Heart left ventricle (tissue), 16 donors: ENCODE measurements at regions not wholly inside any gene's neighbourhood (a gene's known extent, or its start where the extent isn't known, plus 50 kb on each side); places are given as distances from the start of the nearest gene placed in this dataset.
A peak's percentile ranks its signal among the peaks of the same experiment; 100 is the strongest.

ENCODE experiments used
- ATAC-seq, 4 donors: fragments of 200-7000 bp; cut with Tn5 transposase; one replicate each; pipeline ENCODE4 v1.9.1; 2020 to 2022; ENCODE audit warnings: moderate library complexity in 4 of 4, mild to moderate bottlenecking in 3 of 4, moderate number of reproducible peaks in 1 of 4
- DNase-seq, 5 donors: peaks; one replicate each; pipeline ENCODE4 v3.0.0-alpha.2; 2020
- H3K27ac ChIP-seq, 12 donors: fragments of 200-600 bp; sonication (generic) in 4 of 12; one replicate each; pipeline versions ENCODE4 v1.5.0 to v1.8.0; 2016 to 2022; ENCODE audit warnings: mild to moderate bottlenecking in 2 of 12
- H3K27me3 ChIP-seq, 9 donors: fragments of 200-600 bp; sonication (generic) in 2 of 9; one replicate each; pipeline versions ENCODE4 v1.5.1 to v1.8.0; 2016 to 2022; ENCODE audit warnings: mild to moderate bottlenecking in 3 of 9
- H3K36me3 ChIP-seq, 9 donors: fragments of 200-600 bp; sonication (generic) in 2 of 9; one replicate each; pipeline versions ENCODE4 v1.5.0 to v1.8.0; 2018 to 2022; ENCODE audit warnings: mild to moderate bottlenecking in 2 of 9
- H3K4me1 ChIP-seq, 12 donors: fragments of 200-600 bp; sonication (generic) in 4 of 12; one replicate each; pipeline versions ENCODE4 v1.5.0 to v1.8.0; 2016 to 2022; ENCODE audit warnings: mild to moderate bottlenecking in 3 of 12
- H3K4me3 ChIP-seq, 12 donors: fragments of 200-600 bp; sonication (generic) in 4 of 12; one replicate each; pipeline versions ENCODE4 v1.5.0 to v1.8.0; 2017 to 2022; ENCODE audit warnings: mild to moderate bottlenecking in 9 of 12, moderate library complexity in 4 of 12
- H3K9me3 ChIP-seq, 12 donors: fragments of 200-600 bp; sonication (generic) in 4 of 12; one replicate each; pipeline versions ENCODE4 v1.5.0 to v1.8.0; 2016 to 2022; ENCODE audit warnings: mild to moderate bottlenecking in 1 of 12
- CTCF ChIP-seq, 12 donors: fragments of 200-600 bp; sonication (generic) in 4 of 12; IDR thresholded peaks; one replicate each; pipeline versions ENCODE4 v1.5.0 to v1.8.0; 2018 to 2022; ENCODE audit warnings: antibody characterized with exemption in 12 of 12, mild to moderate bottlenecking in 5 of 12
- POLR2A ChIP-seq, 2 donors: fragments of 450-650 bp; IDR thresholded peaks; one replicate each; pipeline ENCODE4 v1.6.1; 2017; ENCODE audit warnings: antibody characterized with exemption in 2 of 2, mild to moderate bottlenecking in 2 of 2, moderate library complexity in 2 of 2
- WGBS, 4 donors: extraction: QIAGEN DNeasy Blood & Tissue Kit in 2 of 4; methylation state at CpG; one replicate each; pipeline versions ENCODE4 v1.1.5 to v1.1.7; 2013 to 2018; 5-methylcytosine and 5-hydroxymethylcytosine counted together
- intact Hi-C, 10 donors: fragments of 100-400 bp; cut with DNase I; formaldehyde crosslinking; loops; one replicate each; pipeline versions ENCODE4 v1.11.1 to v1.14.2; 2022
- donor health status: ischemic (EF 13 %, LVEDD 7.1; RV severe dilation, severe dysfunction).
- donor health status: healthy with polysubstance abuse.
- donor health status: DM: no; HTN: yes; CAD: no.
- donor health status: DM: no; HTN: no; CAD: no.
- donor health status: ischemic (EF 25% LVEDD 6.9; RV normal size, moderate dysfunction).
- donor health status: ischemic (EF 25% LVEDD 5.7; RV mildly dilated, moderate dysfunction).
- donor health status: healthy.
- donor health status: DM: yes; HTN: yes; CAD: no.
- donor health status: ischemic (EF 35%, LVEDD 5.7; RV mildly dilated, moderate dysfunction).
- donor health status: nonischemic (EF 11% LVEDD 7.7; RV severe dilation, severe dysfunction).
- donor health status: DM: yes; HTN: yes; CAD: no.
- donor health status: PGD.
- donor health status: ischemic (EF 29% LVEDD 5.4; RV normal size, mild dysfunction).
- donor health status: nonischemic (EF 23%, LVEDD 6.1; RV moderate dilation, normal function).

- no peaks in the 10 kb centered on the region for H3K27me3 ChIP-seq
- TF ChIP-seq CTCF (IDR thresholded peaks at IDR 0.05) (no peak), POLR2A (IDR thresholded peaks at IDR 0.05) (no peak)
- DNase-seq, result no peak
- ATAC-seq, result no peak
- peaks cover 0 to 27% (median 9%) of the 10 kb centered on the region in 12 donors for H3K4me1 ChIP-seq
- H3K9me3 ChIP-seq, result peaks cover 0 to 24% (median 0%) of the 10 kb centered on the region in 12 donors
- 86 to 91% (median 89%) methylated on average over 8 of the region's 8 CpGs for WGBS, 4 donors
- no peaks in the 10 kb centered on the region for H3K36me3 ChIP-seq
- intact Hi-C loops, result loop anchor here in 1 of 10 donors (10.0 kb wide), 1 partner anchor 61 kb away; the partner anchor contains the start of gene ABHD2
- H3K27ac ChIP-seq, result peak overlapping the region in 1 of 12 donors; percentile 14
- H3K4me3 ChIP-seq, result no peak overlapping the region
Measured at GRCh38 chr15:89023311-89023961, 64.8 kb upstream of the ABHD2 start.

- no peaks in the 10 kb centered on the region for H3K27me3 ChIP-seq
- peaks cover 0 to 24% (median 0%) of the 10 kb centered on the region in 12 donors for H3K9me3 ChIP-seq
- ATAC-seq (no peak), DNase-seq (no peak)
- intact Hi-C loops, result loop anchor here in 1 of 10 donors (10.0 kb wide), 1 partner anchor 60 kb away; the partner anchor contains the start of gene ABHD2
- H3K4me1 ChIP-seq, result peaks cover 0 to 18% (median 3%) of the 10 kb centered on the region in 12 donors
- 79 to 85% (median 84%) methylated on average over 2 of the region's 2 CpGs for WGBS, 4 donors
- no peak for TF ChIP-seq POLR2A (IDR thresholded peaks at IDR 0.05)
- H3K27ac ChIP-seq, result no peak overlapping the region
- H3K4me3 ChIP-seq, result no peak overlapping the region
- H3K36me3 ChIP-seq, result no peaks in the 10 kb centered on the region
Measured at GRCh38 chr15:89024418-89024817, 63.8 kb upstream of the ABHD2 start.

GRCh38 chr15:89026167-89026566 lies 62.1 kb upstream of the ABHD2 start:
- TF ChIP-seq CTCF (IDR thresholded peaks at IDR 0.05) (no peak), POLR2A (IDR thresholded peaks at IDR 0.05) (no peak)
- intact Hi-C loops, result loop anchor here in 1 of 10 donors (10.0 kb wide), 1 partner anchor 59 kb away; the partner anchor contains the start of gene ABHD2
- Histone ChIP-seq H3K27ac (no peak overlapping the region), H3K4me1 (peaks cover 0 to 12% (median 3%) of the 10 kb centered on the region in 12 donors), H3K36me3 (no peaks in the 10 kb centered on the region), H3K9me3 (peaks cover 0 to 24% (median 0%) of the 10 kb centered on the region in 12 donors), H3K27me3 (no peaks in the 10 kb centered on the region), H3K4me3 (no peak overlapping the region)
- ATAC-seq (no peak), DNase-seq (no peak)

- 76 to 81% (median 79%) methylated on average over 7 of the region's 7 CpGs for WGBS, 4 donors
- TF ChIP-seq CTCF (IDR thresholded peaks at IDR 0.05) (no peak), POLR2A (IDR thresholded peaks at IDR 0.05) (no peak)
- Histone ChIP-seq H3K9me3 (peaks cover 0 to 24% (median 0%) of the 10 kb centered on the region in 12 donors), H3K27me3 (no peaks in the 10 kb centered on the region), H3K27ac (no peak overlapping the region), H3K4me1 (no peaks in the 10 kb centered on the region), H3K36me3 (no peaks in the 10 kb centered on the region), H3K4me3 (no peak overlapping the region)
- intact Hi-C loops, result loop anchor here in 1 of 10 donors (10.0 kb wide), 1 partner anchor 57 kb away; the partner anchor contains the start of gene ABHD2
- ATAC-seq, result no peak
- DNase-seq, result no peak
Measured at GRCh38 chr15:89028036-89028435, 60.2 kb upstream of the ABHD2 start.
